DMS153 treated with DMSO at 0.1 percent for 48 hours (cell line): ENCODE measurements at regions not wholly inside any gene's neighbourhood (a gene's known extent, or its start where the extent isn't known, plus 50 kb on each side); places are given as distances from the start of the nearest gene placed in this dataset.
A peak's percentile ranks its signal among the peaks of the same experiment; 100 is the strongest.

Experiments
- DNase-seq: peaks from one replicate; lab custom pipeline; 2025; ENCODE audit not compliant: unreplicated experiment; lab: John Stamatoyannopoulos, UW

GRCh38 chr7:131964203-131964602, 407.8 kb upstream of the PODXL start:
- no peak for DNase-seq

- DNase-seq: no peak
These were observed 404.7 kb upstream of the PODXL start for GRCh38 chr7:131961054-131961680.

GRCh38 chr7:131959106-131959812, 402.8 kb upstream of the PODXL start:
- DNase-seq: no peak

DNA sequence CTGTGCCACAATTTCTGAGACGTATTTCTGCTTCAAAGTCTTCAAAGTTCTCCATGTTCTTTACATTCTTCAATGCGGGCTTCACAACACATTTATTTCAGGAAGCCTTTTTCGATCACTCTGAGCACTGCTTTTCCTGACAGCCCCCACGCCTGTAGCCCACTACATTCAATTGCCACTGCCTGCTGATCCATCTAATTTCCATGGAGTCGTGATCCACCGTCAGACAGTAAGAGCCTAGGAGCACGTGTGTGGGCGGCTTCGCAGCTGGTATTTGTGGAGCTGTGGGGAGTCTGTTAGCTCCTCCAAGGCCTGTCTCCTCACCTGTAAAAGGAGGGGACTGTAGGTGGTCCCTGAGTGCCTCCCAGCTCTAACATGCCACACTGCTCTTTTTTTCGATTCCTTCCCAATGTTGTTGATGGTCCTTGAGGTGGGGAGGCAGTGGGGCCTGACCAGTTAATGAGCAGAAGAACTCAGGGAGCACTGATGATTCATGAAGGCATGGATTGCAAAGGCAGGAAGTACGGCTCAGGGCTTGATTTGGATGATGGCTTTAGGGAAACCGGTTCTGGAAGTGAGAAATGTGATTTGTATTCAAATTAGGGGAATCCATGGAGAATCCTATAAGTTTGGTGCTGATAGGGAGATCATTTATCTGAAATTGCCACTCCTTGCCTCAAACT, 401.1 kb upstream of the PODXL start:
- no peak for DNase-seq

DNA sequence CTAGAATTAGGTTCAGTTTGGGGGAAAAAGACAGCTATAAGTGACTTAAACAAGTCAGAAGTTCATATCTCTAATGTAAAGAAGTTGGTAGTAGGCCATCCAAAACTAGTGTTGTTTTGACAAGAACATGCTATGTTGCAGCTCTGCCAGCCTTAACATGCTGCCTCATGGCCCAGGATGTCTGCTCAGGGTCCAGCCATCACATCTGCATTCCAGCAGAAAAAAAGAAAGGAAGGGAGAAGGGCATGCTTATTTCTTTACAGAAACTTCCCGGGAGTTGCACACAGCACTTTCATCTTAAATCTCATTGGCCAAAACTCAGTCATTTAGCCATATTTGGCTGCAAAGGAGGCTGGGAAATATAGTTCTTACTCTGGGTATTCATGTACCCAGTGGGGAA, 400.4 kb upstream of the PODXL start:
- no peak for DNase-seq

DNA sequence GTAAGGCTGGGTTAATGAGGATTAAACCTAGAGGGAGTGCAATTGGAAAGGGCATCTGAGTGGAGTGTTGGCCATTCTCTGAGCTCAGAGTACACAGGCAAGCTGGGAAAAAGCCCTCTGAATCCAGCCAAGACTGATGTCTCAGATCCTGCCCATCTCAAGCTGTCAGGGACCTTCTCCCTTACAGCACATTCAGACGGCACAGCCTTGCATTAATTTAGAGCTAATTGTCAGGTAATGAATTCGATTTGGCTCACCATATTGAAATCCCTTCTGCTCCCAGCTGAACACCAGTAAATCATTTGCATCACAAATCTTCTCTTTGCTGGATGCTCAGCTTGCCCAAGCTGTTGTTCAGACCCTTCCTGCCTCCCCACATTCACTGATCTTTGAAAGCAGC, 399.3 kb upstream of the PODXL start:
- no peak for DNase-seq

DNA sequence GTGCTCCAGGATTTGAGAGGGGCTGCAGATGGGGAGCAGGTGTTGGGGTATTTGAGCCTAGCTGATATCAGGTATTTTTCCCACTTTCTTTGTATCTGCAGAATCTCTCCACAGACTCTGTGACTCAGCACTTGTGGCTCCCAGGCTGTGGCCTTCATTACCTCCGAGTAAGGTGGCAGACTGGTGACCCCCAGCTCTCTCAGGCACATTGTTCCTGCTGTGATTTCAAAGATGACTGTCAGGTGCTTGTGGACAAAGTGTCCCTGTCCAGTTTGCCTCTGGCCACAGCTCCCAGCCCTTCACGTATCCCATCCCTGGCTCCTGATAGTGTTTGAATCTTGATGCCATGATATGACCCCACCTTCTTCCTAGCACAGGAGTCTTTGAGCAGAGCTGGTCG, 396.8 kb upstream of the PODXL start:
- no peak for DNase-seq

DNA sequence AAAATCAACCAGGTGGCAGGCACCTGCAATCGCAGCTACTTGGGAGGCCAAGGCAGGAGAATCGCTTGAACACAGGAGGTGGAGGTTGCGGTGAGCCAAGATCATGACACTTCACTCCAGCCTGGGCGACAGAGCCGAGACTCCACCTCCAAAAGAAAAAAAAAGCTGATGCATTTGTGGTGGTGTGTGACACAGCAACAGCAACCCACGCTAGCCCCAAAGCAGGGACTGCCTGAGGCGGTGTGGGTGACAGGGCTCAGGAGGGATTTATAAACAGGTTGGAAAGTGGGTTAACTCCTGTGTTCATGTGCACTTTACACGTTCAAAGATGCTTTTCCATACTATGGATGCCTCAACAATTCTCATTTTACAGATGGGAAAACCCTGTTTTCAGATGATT, 395.9 kb upstream of the PODXL start:
- no peak for DNase-seq

DNA sequence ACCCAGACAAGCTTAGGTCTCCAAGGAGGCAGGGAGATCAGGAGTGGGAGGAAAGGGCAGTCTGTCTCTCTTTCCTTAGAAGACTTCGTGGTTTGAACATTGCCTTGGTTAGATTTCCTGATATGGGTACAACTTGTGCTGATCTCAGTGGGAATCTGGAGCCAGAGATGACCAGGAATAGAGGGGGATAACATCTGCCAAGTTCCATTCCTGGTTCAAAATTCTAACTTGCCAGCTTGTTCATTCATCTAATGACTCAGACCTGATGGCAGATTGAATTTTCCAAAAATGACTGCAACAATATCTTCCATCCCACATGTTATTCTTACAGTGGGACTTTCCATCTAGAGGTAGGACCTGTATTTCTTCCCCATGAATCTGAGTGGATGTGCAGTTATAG, 394.3 kb upstream of the PODXL start:
- DNase-seq: no peak

- DNase-seq: no peak
These were observed 393.2 kb upstream of the PODXL start for GRCh38 chr7:131949659-131950058.

DNA sequence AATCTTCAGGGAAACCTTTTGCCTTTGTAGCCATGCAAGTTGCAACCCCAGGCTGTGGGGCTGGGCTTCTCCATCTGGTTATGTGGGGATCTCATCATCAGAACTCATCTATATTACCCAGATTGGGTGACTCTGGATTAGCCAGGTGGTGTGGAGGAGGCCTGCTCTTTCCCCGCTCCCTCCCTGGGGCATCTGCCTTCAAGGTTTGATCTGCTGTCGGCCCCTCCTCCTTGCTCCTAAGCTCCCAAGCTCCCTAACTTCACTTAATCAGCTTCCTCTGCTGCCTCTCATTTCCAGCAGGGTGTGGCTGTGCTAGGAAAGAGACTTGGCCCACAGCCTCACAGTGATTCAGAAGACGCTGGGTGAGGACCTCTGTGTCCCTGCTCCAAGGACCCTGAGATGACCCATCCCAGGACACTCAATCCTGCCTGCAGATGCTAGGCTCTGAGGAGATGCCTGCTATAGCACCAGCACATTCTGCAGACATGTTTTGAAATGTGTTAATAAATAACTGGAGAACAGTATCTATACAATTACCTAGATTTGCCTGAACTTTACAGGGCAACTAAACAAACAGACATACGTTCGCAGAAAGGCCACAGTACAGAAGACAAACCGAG, 392.1 kb upstream of the PODXL start:
- no peak for DNase-seq

DNA sequence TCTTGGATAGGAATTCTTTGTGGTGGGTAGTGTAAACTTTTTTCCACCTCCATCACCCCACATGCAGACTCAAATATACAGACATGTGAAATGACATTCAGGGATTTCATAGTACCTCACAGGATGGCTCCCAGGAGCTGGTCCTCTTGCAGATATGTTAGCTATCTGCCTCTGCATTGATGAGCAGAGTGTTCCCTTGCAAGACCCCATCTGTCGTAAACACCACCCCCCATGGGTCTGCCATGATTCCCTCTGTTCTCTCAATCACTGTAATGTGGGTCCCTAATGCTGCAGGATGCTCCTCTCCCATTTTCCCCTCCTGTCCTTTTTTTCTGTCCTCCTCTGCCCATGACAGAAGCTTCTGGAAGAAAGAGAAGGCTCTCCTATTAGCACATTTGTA, 391.2 kb upstream of the PODXL start:
- no peak for DNase-seq

GRCh38 chr7:131945957-131946544, 389.6 kb upstream of the PODXL start:
- DNase-seq: no peak

DNA sequence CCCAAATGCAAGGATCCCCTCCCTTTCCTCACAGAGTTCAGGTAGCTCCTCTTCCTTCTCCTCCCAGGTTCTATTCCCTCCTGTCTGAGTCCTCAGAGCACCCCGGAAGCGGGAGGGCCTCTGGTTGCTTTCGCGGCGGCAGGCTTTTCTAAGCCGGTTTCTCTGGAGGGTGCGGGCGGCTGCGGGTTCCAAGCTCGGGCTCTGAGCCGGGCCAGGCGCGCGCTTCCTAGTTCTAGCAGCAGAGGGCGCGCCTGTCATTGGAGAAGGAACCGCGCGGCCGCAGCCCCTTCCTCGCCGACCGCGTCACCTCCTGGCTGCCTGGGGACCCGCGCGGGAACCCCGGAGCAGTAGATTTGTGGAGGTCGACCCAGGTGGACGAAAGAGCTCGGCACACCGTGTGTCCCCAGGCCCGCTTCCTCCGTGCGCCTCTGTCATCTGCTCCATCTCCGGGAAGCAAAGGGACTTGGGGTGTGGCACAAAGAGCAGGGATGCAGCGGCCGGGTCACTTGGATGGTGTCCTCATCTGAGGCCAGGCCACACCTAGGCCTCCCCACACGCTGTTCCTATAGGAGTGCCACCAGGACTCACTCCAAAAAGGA, 389.0 kb upstream of the PODXL start:
- peak; percentile 23 for DNase-seq

- no peak for DNase-seq
These were observed 388.2 kb upstream of the PODXL start for GRCh38 chr7:131944556-131945069.

DNA sequence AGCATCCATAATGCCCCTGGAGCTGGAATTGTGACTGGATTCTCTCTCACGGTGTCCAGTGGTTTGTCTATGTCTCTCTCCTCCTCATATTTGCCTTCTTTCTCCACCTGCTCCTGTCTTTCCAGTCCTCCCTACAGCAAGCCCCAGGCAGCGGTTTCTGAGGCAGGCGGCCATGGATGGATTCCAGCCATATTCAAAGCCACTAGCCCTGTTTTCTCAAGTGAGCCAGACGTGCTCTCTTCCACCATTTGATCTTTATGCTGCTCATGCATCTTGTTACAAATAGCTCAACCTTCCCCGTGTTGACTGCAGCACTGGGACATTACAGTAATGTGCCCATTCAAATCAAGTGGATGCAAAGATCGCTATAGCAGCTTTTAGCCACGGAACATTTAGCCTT, 387.2 kb upstream of the PODXL start:
- DNase-seq: no peak

GRCh38 chr7:131943211-131943610, 386.8 kb upstream of the PODXL start:
- DNase-seq: no peak

- DNase-seq: no peak
These were observed 386.1 kb upstream of the PODXL start for GRCh38 chr7:131942287-131943150.

GRCh38 chr7:131941291-131941690, 384.9 kb upstream of the PODXL start:
- no peak for DNase-seq

GRCh38 chr7:131940621-131941165, 384.3 kb upstream of the PODXL start:
- DNase-seq: no peak
